Panc1 (cell line): ENCODE measurements at regions not wholly inside any gene's neighbourhood (a gene's known extent, or its start where the extent isn't known, plus 50 kb on each side); places are given as distances from the start of the nearest gene placed in this dataset.
"Not testable (repeated sequence)": the region's sequence is repeated elsewhere in the genome, so short reads cannot be mapped to it uniquely, and the experiment has no call there.

Experiments used
- ATAC-seq: fragments of 200-7000 bp; cut with Tn5 transposase; 2 replicates; pipeline ENCODE4 v1.9.1; 2020; ENCODE audit warnings: mild to moderate bottlenecking, moderate library complexity
- BruUV-seq: library from RNA; stranded (reverse); fragments of 400-500 nt; replicated peaks from 2 replicates; lab custom pipeline; 2021; lab: Mats Ljungman, UMichigan
- CTCF ChIA-PET: fragments of 300-600 bp; sonication (Branson Sonifier 250); formaldehyde crosslinking; loops from one replicate; lab custom pipeline; 2022; ENCODE audit warnings: antibody characterized with exemption; lab: Charles Lee
- POLR2A ChIA-PET: fragments of 300-600 bp; sonication (Branson Sonifier 250); formaldehyde crosslinking; loops from one replicate; lab custom pipeline; 2022; ENCODE audit warnings: antibody characterized with exemption; lab: Charles Lee
- DNase-seq: peaks from one replicate; pipeline ENCODE4 v3.0.0-alpha.2; 2010; ENCODE audit warnings: low read depth, low spot score
- H3K27ac ChIP-seq: 2 replicates; pipeline ENCODE4 v1.5.1; 2011; ENCODE audit warnings: mild to moderate bottlenecking, low read length, inconsistent platforms
- H3K27me3 ChIP-seq: fragments of 200-500 bp; sonication (Bioruptor generic); 2 replicates; pipeline ENCODE4 v1.6.0; 2014; ENCODE audit warnings: low read length, inconsistent platforms; ENCODE audit not compliant: control insufficient read depth, insufficient read depth
- H3K36me3 ChIP-seq: fragments of 200-500 bp; sonication (Bioruptor generic); 2 replicates; pipeline ENCODE4 v1.5.1; 2014; ENCODE audit warnings: inconsistent platforms, mild to moderate bottlenecking, low read length, moderate library complexity; ENCODE audit not compliant: control insufficient read depth, insufficient read depth
- H3K4me1 ChIP-seq: 2 replicates; pipeline ENCODE4 v1.5.1; 2011; ENCODE audit warnings: inconsistent platforms, mild to moderate bottlenecking, low read length, moderate library complexity; ENCODE audit not compliant: control insufficient read depth, insufficient read depth
- H3K4me3 ChIP-seq, 2 experiments: 2 replicates each; pipeline ENCODE4 v1.5.1; 2011 to 2012; ENCODE audit warnings: low read depth in 2 of 2, low read length in 2 of 2, mild to moderate bottlenecking in 2 of 2, inconsistent platforms in 1 of 2, moderate library complexity in 1 of 2
- H3K9me3 ChIP-seq: fragments of 200-500 bp; sonication (Bioruptor generic); 2 replicates; pipeline ENCODE4 v1.5.1; 2014; ENCODE audit warnings: low read depth, mild to moderate bottlenecking, inconsistent platforms, low read length, moderate library complexity; ENCODE audit not compliant: control insufficient read depth, insufficient read depth
- POLR2AphosphoS5 ChIP-seq: IDR thresholded peaks from 2 replicates; pipeline ENCODE4 v1.6.1; 2012; ENCODE audit warnings: mild to moderate bottlenecking, low read depth, low read length, moderate library complexity
- SIN3A ChIP-seq: IDR thresholded peaks from 2 replicates; pipeline ENCODE4 v1.6.1; 2012; ENCODE audit warnings: low read depth, mild to moderate bottlenecking, low read length, moderate library complexity, borderline replicate concordance; ENCODE audit not compliant: insufficient read depth
- TCF7L2 ChIP-seq: IDR thresholded peaks from 2 replicates; pipeline ENCODE4 v1.6.1; 2011; ENCODE audit warnings: mild to moderate bottlenecking, low read depth, low read length, inconsistent platforms
- in situ Hi-C: cut with HindIII; loops from 2 replicates; pipeline ENCODE4 v1.10.0; 2016; ENCODE audit warnings: low sequenced_read_pairs, low pct_unique_long_range_greater_than_20kb
- intact Hi-C: fragments of 100-400 bp; cut with micrococcal nuclease; formaldehyde crosslinking; loops from one replicate; pipeline ENCODE4 v1.10.0; 2022; ENCODE audit not compliant: unreplicated experiment
- TF ChIP-seq, protein P1 (sequence below): fragments of 450-650 bp; IDR thresholded peaks from 2 replicates; pipeline ENCODE4 v1.5.1; 2017; ENCODE audit warnings: mild to moderate bottlenecking
- TF ChIP-seq, protein P2 (sequence below), 2 experiments: IDR thresholded peaks; 2 replicates each; pipeline ENCODE4 v1.6.1; 2011 to 2012; ENCODE audit warnings: low read depth in 2 of 2, control low read depth in 1 of 2, low read length in 1 of 2, mild to moderate bottlenecking in 1 of 2, moderate library complexity in 1 of 2; ENCODE audit not compliant: insufficient read depth in 1 of 2

DNA sequence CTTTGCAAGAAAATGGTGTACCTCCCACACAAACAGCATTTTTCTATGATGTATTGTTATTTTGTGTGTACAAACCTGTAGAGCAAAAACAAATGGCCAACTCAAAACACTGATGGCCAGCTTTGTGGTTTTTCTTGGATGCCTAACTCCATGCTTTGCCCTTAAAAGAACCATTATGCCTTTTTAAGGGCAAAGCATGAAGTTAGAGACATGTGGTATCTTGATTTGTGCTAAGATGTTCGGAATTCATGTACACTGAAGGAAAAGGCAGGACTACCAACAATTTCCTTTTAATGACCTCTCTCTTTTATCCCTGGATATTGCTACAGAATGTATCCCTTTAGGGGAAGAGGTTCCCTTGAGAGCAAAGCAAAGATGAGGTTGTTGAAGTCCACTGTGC lies 273.6 kb downstream of the SCG2 start:
- POLR2A ChIA-PET, result no interaction called here
- no peaks in the 10 kb centered on the region for H3K36me3 ChIP-seq
- no peak overlapping the region for H3K4me3 ChIP-seq
- no peak for ATAC-seq
- no peaks in the 10 kb centered on the region for H3K9me3 ChIP-seq
- no peaks in the 10 kb centered on the region for H3K27me3 ChIP-seq
- no peaks in the 10 kb centered on the region for H3K4me1 ChIP-seq
- H3K27ac ChIP-seq, result no peak overlapping the region
- intact Hi-C loops (no loop called here), in situ Hi-C loops (no loop called here)
- DNase-seq, result no peak
- CTCF ChIA-PET, result no interaction called here
- no TSS peak for BruUV-seq
- TF ChIP-seq, protein P1, sequence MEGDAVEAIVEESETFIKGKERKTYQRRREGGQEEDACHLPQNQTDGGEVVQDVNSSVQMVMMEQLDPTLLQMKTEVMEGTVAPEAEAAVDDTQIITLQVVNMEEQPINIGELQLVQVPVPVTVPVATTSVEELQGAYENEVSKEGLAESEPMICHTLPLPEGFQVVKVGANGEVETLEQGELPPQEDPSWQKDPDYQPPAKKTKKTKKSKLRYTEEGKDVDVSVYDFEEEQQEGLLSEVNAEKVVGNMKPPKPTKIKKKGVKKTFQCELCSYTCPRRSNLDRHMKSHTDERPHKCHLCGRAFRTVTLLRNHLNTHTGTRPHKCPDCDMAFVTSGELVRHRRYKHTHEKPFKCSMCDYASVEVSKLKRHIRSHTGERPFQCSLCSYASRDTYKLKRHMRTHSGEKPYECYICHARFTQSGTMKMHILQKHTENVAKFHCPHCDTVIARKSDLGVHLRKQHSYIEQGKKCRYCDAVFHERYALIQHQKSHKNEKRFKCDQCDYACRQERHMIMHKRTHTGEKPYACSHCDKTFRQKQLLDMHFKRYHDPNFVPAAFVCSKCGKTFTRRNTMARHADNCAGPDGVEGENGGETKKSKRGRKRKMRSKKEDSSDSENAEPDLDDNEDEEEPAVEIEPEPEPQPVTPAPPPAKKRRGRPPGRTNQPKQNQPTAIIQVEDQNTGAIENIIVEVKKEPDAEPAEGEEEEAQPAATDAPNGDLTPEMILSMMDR, result no peak
- TF ChIP-seq TCF7L2 (no peak), POLR2AphosphoS5 (no peak), SIN3A (no peak)

DNA sequence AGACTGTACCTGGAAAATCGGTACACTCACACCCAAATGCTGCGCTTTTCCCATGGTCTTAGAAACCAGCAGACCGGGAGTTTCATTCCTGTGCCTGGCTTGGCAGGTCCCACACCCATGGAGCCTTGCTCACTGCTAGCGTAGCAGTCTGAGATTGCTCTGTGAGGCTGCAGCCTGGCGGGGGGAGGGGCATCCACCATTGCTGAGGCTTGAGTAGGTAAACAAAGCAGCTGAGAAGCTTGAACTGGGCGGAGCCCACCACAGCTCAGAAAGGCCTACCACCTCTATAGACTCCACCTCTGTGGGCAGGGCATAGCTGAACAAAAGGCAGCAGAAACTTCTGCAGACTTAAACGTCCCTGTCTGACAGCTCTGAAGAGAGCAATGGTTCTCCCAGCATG lies 271.4 kb downstream of the SCG2 start:
- ATAC-seq, H3K4me3 ChIP-seq, POLR2A ChIA-PET, BruUV-seq, intact Hi-C loops, H3K4me1 ChIP-seq, H3K9me3 ChIP-seq, CTCF ChIA-PET, H3K27ac ChIP-seq, in situ Hi-C loops, H3K36me3 ChIP-seq, H3K27me3 ChIP-seq, DNase-seq: not testable (repeated sequence)

DNA sequence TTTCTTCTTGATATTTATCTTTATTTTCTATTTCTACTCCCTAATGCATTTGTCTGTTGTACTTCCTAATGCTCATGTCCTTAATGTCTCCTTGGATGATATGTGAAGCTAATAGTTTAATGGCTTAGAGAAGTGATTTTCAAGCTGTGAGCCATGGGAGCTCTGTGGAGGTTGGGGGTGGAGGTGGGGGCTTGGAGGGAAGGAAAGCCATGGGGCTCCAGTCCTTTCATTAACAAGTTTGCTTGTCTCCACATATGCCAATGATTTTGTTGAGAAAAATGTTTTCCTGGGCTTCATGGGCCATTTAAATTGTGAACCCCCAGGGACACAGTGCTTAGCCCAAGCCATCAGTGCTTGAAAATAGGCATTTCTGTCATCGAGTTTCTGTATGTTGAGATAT lies 264.1 kb downstream of the SCG2 start:
- no peak overlapping the region for H3K4me3 ChIP-seq
- intact Hi-C loops (no loop called here), in situ Hi-C loops (no loop called here)
- BruUV-seq, result no TSS peak
- no peak for DNase-seq
- no peaks in the 10 kb centered on the region for H3K27me3 ChIP-seq
- ATAC-seq, result no peak
- no peak for TF ChIP-seq POLR2AphosphoS5
- TF ChIP-seq SIN3A, result no peak
- TF ChIP-seq, protein P1, result no peak
- TF ChIP-seq, protein P2, sequence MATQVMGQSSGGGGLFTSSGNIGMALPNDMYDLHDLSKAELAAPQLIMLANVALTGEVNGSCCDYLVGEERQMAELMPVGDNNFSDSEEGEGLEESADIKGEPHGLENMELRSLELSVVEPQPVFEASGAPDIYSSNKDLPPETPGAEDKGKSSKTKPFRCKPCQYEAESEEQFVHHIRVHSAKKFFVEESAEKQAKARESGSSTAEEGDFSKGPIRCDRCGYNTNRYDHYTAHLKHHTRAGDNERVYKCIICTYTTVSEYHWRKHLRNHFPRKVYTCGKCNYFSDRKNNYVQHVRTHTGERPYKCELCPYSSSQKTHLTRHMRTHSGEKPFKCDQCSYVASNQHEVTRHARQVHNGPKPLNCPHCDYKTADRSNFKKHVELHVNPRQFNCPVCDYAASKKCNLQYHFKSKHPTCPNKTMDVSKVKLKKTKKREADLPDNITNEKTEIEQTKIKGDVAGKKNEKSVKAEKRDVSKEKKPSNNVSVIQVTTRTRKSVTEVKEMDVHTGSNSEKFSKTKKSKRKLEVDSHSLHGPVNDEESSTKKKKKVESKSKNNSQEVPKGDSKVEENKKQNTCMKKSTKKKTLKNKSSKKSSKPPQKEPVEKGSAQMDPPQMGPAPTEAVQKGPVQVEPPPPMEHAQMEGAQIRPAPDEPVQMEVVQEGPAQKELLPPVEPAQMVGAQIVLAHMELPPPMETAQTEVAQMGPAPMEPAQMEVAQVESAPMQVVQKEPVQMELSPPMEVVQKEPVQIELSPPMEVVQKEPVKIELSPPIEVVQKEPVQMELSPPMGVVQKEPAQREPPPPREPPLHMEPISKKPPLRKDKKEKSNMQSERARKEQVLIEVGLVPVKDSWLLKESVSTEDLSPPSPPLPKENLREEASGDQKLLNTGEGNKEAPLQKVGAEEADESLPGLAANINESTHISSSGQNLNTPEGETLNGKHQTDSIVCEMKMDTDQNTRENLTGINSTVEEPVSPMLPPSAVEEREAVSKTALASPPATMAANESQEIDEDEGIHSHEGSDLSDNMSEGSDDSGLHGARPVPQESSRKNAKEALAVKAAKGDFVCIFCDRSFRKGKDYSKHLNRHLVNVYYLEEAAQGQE (IDR thresholded peaks at IDR 0.05; ENCODE audit: insufficient read depth in 1 of 2, low read depth in 2 of 2, low read length in 1 of 2), result no peak
- no peak for TF ChIP-seq TCF7L2
- CTCF ChIA-PET, result no interaction called here
- H3K36me3 ChIP-seq, result no peaks in the 10 kb centered on the region
- no peaks in the 10 kb centered on the region for H3K4me1 ChIP-seq
- no peaks in the 10 kb centered on the region for H3K9me3 ChIP-seq
- POLR2A ChIA-PET, result no interaction called here
- H3K27ac ChIP-seq, result no peak overlapping the region
